HEK293 (cell line): ENCODE measurements at regions not wholly inside any gene's neighbourhood (a gene's known extent, or its start where the extent isn't known, plus 50 kb on each side); places are given as distances from the start of the nearest gene placed in this dataset.

Experiments used
- CTCF ChIA-PET: fragments of 350-600 bp; formaldehyde crosslinking; extraction: SDS; loops from one replicate; lab custom pipeline; 2021; ENCODE audit warnings: antibody characterized with exemption; lab: Yijun Ruan, JAX
- POLR2A ChIA-PET: fragments of 300-600 bp; formaldehyde crosslinking; extraction: SDS; loops from one replicate; lab custom pipeline; 2020; ENCODE audit warnings: antibody characterized with exemption, inconsistent platforms; lab: Yijun Ruan, JAX
- H3K27ac ChIP-seq: fragments of 200-500 bp; sonication (Bioruptor generic); 2 replicates; pipeline ENCODE4 v1.5.1; 2014; ENCODE audit warnings: low read depth, low read length, control low read depth, inconsistent platforms; ENCODE audit errors: extremely low read depth
- H3K36me3 ChIP-seq, 2 experiments: fragments of 200-500 bp in 1 of 2; sonication (Bioruptor generic) in 1 of 2; 1 replicate in 1 of 2; 2 replicates in 1 of 2; pipeline ENCODE4 v1.5.1; 2014 to 2017; ENCODE audit warnings: inconsistent platforms in 2 of 2, low read length in 2 of 2; ENCODE audit not compliant: control insufficient read depth in 2 of 2, insufficient read depth in 1 of 2
- H3K4me1 ChIP-seq: fragments of 200-500 bp; sonication (Bioruptor generic); 2 replicates; pipeline ENCODE4 v1.5.1; 2014; ENCODE audit warnings: mild to moderate bottlenecking, low read length, inconsistent platforms; ENCODE audit not compliant: control insufficient read depth, insufficient read depth
- H3K4me3 ChIP-seq: 2 replicates; pipeline ENCODE4 v1.5.1; 2011; ENCODE audit warnings: low read depth, mild to moderate bottlenecking, control low read depth, low read length, moderate library complexity
- H3K9me3 ChIP-seq: fragments of 200-500 bp; sonication (Bioruptor generic); 2 replicates; pipeline ENCODE4 v1.5.1; 2014; ENCODE audit warnings: low read depth, low read length, inconsistent platforms; ENCODE audit not compliant: control insufficient read depth, insufficient read depth
- ATF2 ChIP-seq: fragments of 450-650 bp; formaldehyde crosslinking; IDR thresholded peaks from 2 replicates; pipeline ENCODE4 v1.5.1; 2016; ENCODE audit warnings: missing biosample characterization, missing genetic modification characterization, low read depth
- PRDM10 ChIP-seq: fragments of 450-650 bp; formaldehyde crosslinking; IDR thresholded peaks from 2 replicates; pipeline ENCODE4 v1.5.1; 2016; ENCODE audit warnings: missing biosample characterization, missing genetic modification characterization
- SP3 ChIP-seq: fragments of 450-650 bp; formaldehyde crosslinking; IDR thresholded peaks from 2 replicates; pipeline ENCODE4 v1.5.1; 2016; ENCODE audit warnings: missing biosample characterization, missing genetic modification characterization
- SP7 ChIP-seq: fragments of 450-650 bp; formaldehyde crosslinking; IDR thresholded peaks from 2 replicates; pipeline ENCODE4 v1.5.1; 2016; ENCODE audit warnings: missing biosample characterization, missing genetic modification characterization
- ZBTB44 ChIP-seq: fragments of 450-650 bp; IDR thresholded peaks from 2 replicates; pipeline ENCODE4 v1.5.1; 2018; ENCODE audit warnings: missing biosample characterization, mild to moderate bottlenecking, missing genetic modification characterization
- ZBTB6 ChIP-seq: fragments of 450-650 bp; formaldehyde crosslinking; IDR thresholded peaks from 2 replicates; pipeline ENCODE4 v1.5.1; 2017; ENCODE audit warnings: missing biosample characterization, missing genetic modification characterization
- ZNF175 ChIP-seq: fragments of 450-650 bp; formaldehyde crosslinking; IDR thresholded peaks from 2 replicates; pipeline ENCODE4 v1.5.1; 2016; ENCODE audit warnings: missing biosample characterization, missing genetic modification characterization
- ZNF19 ChIP-seq: fragments of 450-650 bp; formaldehyde crosslinking; IDR thresholded peaks from 2 replicates; pipeline ENCODE4; 2016; ENCODE audit warnings: missing biosample characterization, missing genetic modification characterization, low read depth
- ZNF292 ChIP-seq: fragments of 450-650 bp; formaldehyde crosslinking; IDR thresholded peaks from 2 replicates; pipeline ENCODE4 v1.5.1; 2016; ENCODE audit warnings: low read depth, missing biosample characterization, missing genetic modification characterization, borderline replicate concordance
- ZNF302 ChIP-seq: fragments of 450-650 bp; formaldehyde crosslinking; IDR thresholded peaks from 2 replicates; pipeline ENCODE4 v1.5.1; 2016; ENCODE audit warnings: missing biosample characterization, missing genetic modification characterization, low read depth
- ZNF311 ChIP-seq: fragments of 450-650 bp; formaldehyde crosslinking; IDR thresholded peaks from 2 replicates; pipeline ENCODE4 v1.5.1; 2017; ENCODE audit warnings: missing biosample characterization, missing genetic modification characterization, borderline replicate concordance
- ZNF335 ChIP-seq: fragments of 450-650 bp; formaldehyde crosslinking; conservative IDR thresholded peaks from 2 replicates; pipeline ENCODE4 v1.5.1; 2016; ENCODE audit warnings: missing biosample characterization, missing genetic modification characterization
- ZNF341 ChIP-seq: fragments of 450-650 bp; formaldehyde crosslinking; IDR thresholded peaks from 2 replicates; pipeline ENCODE4; 2016; ENCODE audit warnings: low read depth, missing biosample characterization, missing genetic modification characterization
- ZNF513 ChIP-seq: fragments of 450-650 bp; IDR thresholded peaks from 2 replicates; pipeline ENCODE4 v1.5.1; 2018; ENCODE audit warnings: missing biosample characterization, missing genetic modification characterization
- ZNF561 ChIP-seq: fragments of 450-650 bp; IDR thresholded peaks from 2 replicates; pipeline ENCODE4 v1.5.1; 2018; ENCODE audit warnings: missing biosample characterization, missing genetic modification characterization, borderline replicate concordance
- ZNF623 ChIP-seq: fragments of 450-650 bp; formaldehyde crosslinking; IDR thresholded peaks from 2 replicates; pipeline ENCODE4 v1.5.1; 2016; ENCODE audit warnings: missing biosample characterization, missing genetic modification characterization
- ZNF624 ChIP-seq: fragments of 450-650 bp; formaldehyde crosslinking; IDR thresholded peaks from 2 replicates; pipeline ENCODE4 v1.5.1; 2017; ENCODE audit warnings: missing biosample characterization, missing genetic modification characterization
- ZNF629 ChIP-seq: fragments of 450-650 bp; formaldehyde crosslinking; IDR thresholded peaks from 2 replicates; pipeline ENCODE4 v1.5.1; 2017; ENCODE audit warnings: missing biosample characterization, missing genetic modification characterization
- ZNF645 ChIP-seq: fragments of 450-650 bp; formaldehyde crosslinking; IDR thresholded peaks from 2 replicates; pipeline ENCODE4; 2016; ENCODE audit warnings: missing biosample characterization, missing genetic modification characterization
- ZNF791 ChIP-seq: fragments of 450-650 bp; formaldehyde crosslinking; IDR thresholded peaks from 2 replicates; pipeline ENCODE4 v1.5.1; 2016; ENCODE audit warnings: missing biosample characterization, missing genetic modification characterization
- ZSCAN30 ChIP-seq: fragments of 450-650 bp; IDR thresholded peaks from 2 replicates; pipeline ENCODE4 v1.5.1; 2018; ENCODE audit warnings: missing biosample characterization, mild to moderate bottlenecking, missing genetic modification characterization, moderate library complexity
- ZXDB ChIP-seq: fragments of 450-650 bp; formaldehyde crosslinking; IDR thresholded peaks from 2 replicates; pipeline ENCODE4 v1.5.1; 2016; ENCODE audit warnings: missing biosample characterization, missing genetic modification characterization

- TF ChIP-seq PRDM10 (tag by site-specific recombination): no peak
- TF ChIP-seq ZBTB44 (tag by site-specific recombination): no peak
- no peak for TF ChIP-seq ZNF311 (tag by site-specific recombination)
- TF ChIP-seq ZNF335 (tag by site-specific recombination): no peak
- no peak for TF ChIP-seq ZNF624 (tag by site-specific recombination)
These were observed 448.1 kb upstream of the MEX3C start (continued) for GRCh38 chr18:51645607-51646006.

- no peaks in the 10 kb centered on the region for H3K36me3 ChIP-seq
- TF ChIP-seq ZBTB6 (tag by site-specific recombination) (no peak), ZNF292 (tag by site-specific recombination) (no peak), ZSCAN30 (tag by site-specific recombination) (no peak), SP3 (tag by site-specific recombination) (no peak), ATF2 (tag by site-specific recombination) (no peak), ZNF791 (tag by site-specific recombination) (no peak), ZNF19 (tag by site-specific recombination) (no peak), ZNF629 (tag by site-specific recombination) (no peak), ZNF341 (no peak), ZNF302 (tag by site-specific recombination) (no peak), ZXDB (no peak), SP7 (tag by site-specific recombination) (no peak), ZNF623 (no peak), ZNF561 (tag by site-specific recombination) (no peak), ZNF175 (no peak), ZNF645 (tag by site-specific recombination) (no peak), ZNF513 (tag by site-specific recombination) (no peak)
- no peak overlapping the region for H3K27ac ChIP-seq
- H3K4me1 ChIP-seq: no peaks in the 10 kb centered on the region
- H3K9me3 ChIP-seq: no peaks in the 10 kb centered on the region
- no peak overlapping the region for H3K4me3 ChIP-seq
- POLR2A ChIA-PET: no interaction called here
- CTCF ChIA-PET: interaction anchor here (0.7 to 1.2 kb wide), 3 partner anchors 26 to 537 kb away, joined by 3 to 4 read pairs (median 3); no protein-coding TSS in a partner anchor
These were observed 449.9 kb upstream of the MEX3C start for GRCh38 chr18:51647346-51647745.
